Caco-2 (cell line): ENCODE measurements at regions not wholly inside any gene's neighbourhood (a gene's known extent, or its start where the extent isn't known, plus 50 kb on each side); places are given as distances from the start of the nearest gene placed in this dataset.
"Not testable (repeated sequence)": the region's sequence is repeated elsewhere in the genome, so short reads cannot be mapped to it uniquely, and the experiment has no call there.

Source experiments
- BruUV-seq: library from RNA; stranded (reverse); fragments of 400-500 nt; replicated peaks from 2 replicates; lab custom pipeline; 2021; lab: Mats Ljungman, UMichigan
- CTCF ChIA-PET: fragments of 300-600 bp; sonication (Branson Sonifier 250); formaldehyde crosslinking; loops from one replicate; lab custom pipeline; 2022; ENCODE audit warnings: antibody characterized with exemption; lab: Charles Lee
- POLR2A ChIA-PET: fragments of 300-600 bp; sonication (Branson Sonifier 250); formaldehyde crosslinking; loops from one replicate; lab custom pipeline; 2022; ENCODE audit warnings: antibody characterized with exemption; lab: Charles Lee
- DNase-seq, 2 experiments: peaks; one replicate each; pipeline versions ENCODE4 v3.0.0 to v3.0.0-alpha.2; 2020 to 2022
- H3K27me3 ChIP-seq: replicated peaks from 2 replicates; pipeline ENCODE4 v1.6.0; 2011; ENCODE audit warnings: low read length; ENCODE audit not compliant: control insufficient read depth, insufficient read depth
- H3K36me3 ChIP-seq: 2 replicates; pipeline ENCODE4 v1.5.1; 2011; ENCODE audit warnings: low read length; ENCODE audit not compliant: control insufficient read depth, insufficient read depth
- H3K4me1 ChIP-seq: fragments of 250-450 bp; sonication (Bioruptor Pico); 2 replicates; pipeline ENCODE4 v1.5.1; 2020; ENCODE audit warnings: mild to moderate bottlenecking
- H3K4me3 ChIP-seq: 2 replicates; pipeline ENCODE4 v1.5.1; 2011; ENCODE audit warnings: low read depth, mild to moderate bottlenecking, control low read depth, low read length
- H3K9me3 ChIP-seq: fragments of 250-450 bp; sonication (Bioruptor Pico); 2 replicates; pipeline ENCODE4 v1.5.1; 2020; ENCODE audit warnings: mild to moderate bottlenecking, moderate library complexity
- H3K27ac Mint-ChIP-seq: one replicate; pipeline ENCODE4 v1.8.0; 2022; ENCODE audit warnings: mixed read lengths; ENCODE audit not compliant: unreplicated experiment
- H3K27me3 Mint-ChIP-seq: one replicate; pipeline ENCODE4 v1.8.0; 2022; ENCODE audit warnings: mixed read lengths; ENCODE audit not compliant: insufficient read depth, unreplicated experiment
- H3K36me3 Mint-ChIP-seq: one replicate; pipeline ENCODE4 v1.8.0; 2022; ENCODE audit warnings: mild to moderate bottlenecking, mixed read lengths; ENCODE audit not compliant: insufficient read depth, unreplicated experiment
- H3K4me1 Mint-ChIP-seq: one replicate; pipeline ENCODE4 v1.8.0; 2022; ENCODE audit warnings: low read depth, mixed read lengths; ENCODE audit not compliant: unreplicated experiment
- H3K4me3 Mint-ChIP-seq: one replicate; pipeline ENCODE4 v1.8.0; 2022; ENCODE audit warnings: mild to moderate bottlenecking, moderate library complexity, mixed read lengths; ENCODE audit not compliant: unreplicated experiment
- H3K9me3 Mint-ChIP-seq: one replicate; pipeline ENCODE4 v1.8.0; 2022; ENCODE audit warnings: mixed read lengths; ENCODE audit not compliant: unreplicated experiment
- CTCF ChIP-seq, 2 experiments: fragments of 200-600 bp in 1 of 2; IDR thresholded peaks; 1 replicate in 1 of 2; 2 replicates in 1 of 2; pipeline versions ENCODE4 v1.5.1 to v1.8.0; 2011 to 2022; ENCODE audit warnings: antibody characterized with exemption in 1 of 2, control low read depth in 1 of 2, inconsistent platforms in 1 of 2, low read depth in 1 of 2, low read length in 1 of 2, mild to moderate bottlenecking in 1 of 2, moderate library complexity in 1 of 2; ENCODE audit not compliant: insufficient read depth in 1 of 2, severe bottlenecking in 1 of 2, unreplicated experiment in 1 of 2
- intact Hi-C: fragments of 100-400 bp; cut with micrococcal nuclease; formaldehyde crosslinking; loops from one replicate; pipeline ENCODE4 v1.10.0; 2022; ENCODE audit not compliant: unreplicated experiment

GRCh38 chr1:96465441-96465840, 256.1 kb upstream of the PTBP2 start:
- Histone ChIP-seq H3K9me3 (no peaks in the 10 kb centered on the region), H3K36me3 (no peaks in the 10 kb centered on the region), H3K4me1 (no peaks in the 10 kb centered on the region), H3K27me3 (no peaks in the 10 kb centered on the region), H3K4me3 (no peak overlapping the region)
- no peak overlapping the region for H3K27ac Mint-ChIP-seq
- no peaks in the 10 kb centered on the region for H3K36me3 Mint-ChIP-seq
- DNase-seq, result no peak
- CTCF ChIA-PET, result no interaction called here
- no peak overlapping the region for H3K4me3 Mint-ChIP-seq
- intact Hi-C loops, result no loop called here
- H3K4me1 Mint-ChIP-seq, result no peaks in the 10 kb centered on the region
- H3K9me3 Mint-ChIP-seq, result no peaks in the 10 kb centered on the region
- TF ChIP-seq CTCF (IDR thresholded peaks at IDR 0.05; ENCODE audit: insufficient read depth in 1 of 2, low read depth in 1 of 2, low read length in 1 of 2, severe bottlenecking in 1 of 2, unreplicated experiment in 1 of 2), result no peak
- POLR2A ChIA-PET, result no interaction called here
- no peaks in the 10 kb centered on the region for H3K27me3 Mint-ChIP-seq
- BruUV-seq, result no TSS peak

GRCh38 chr1:96466842-96467241, 254.7 kb upstream of the PTBP2 start:
- no peak for DNase-seq
- intact Hi-C loops, result no loop called here
- Histone ChIP-seq H3K9me3 (no peaks in the 10 kb centered on the region), H3K36me3 (no peaks in the 10 kb centered on the region), H3K27me3 (no peaks in the 10 kb centered on the region), H3K4me1 (no peaks in the 10 kb centered on the region), H3K4me3 (no peak overlapping the region)
- Mint-ChIP-seq H3K9me3 (peaks cover 11% of the 10 kb centered on the region), H3K4me3 (no peak overlapping the region), H3K36me3 (no peaks in the 10 kb centered on the region), H3K4me1 (no peaks in the 10 kb centered on the region), H3K27ac (no peak overlapping the region), H3K27me3 (no peaks in the 10 kb centered on the region)
- no peak for TF ChIP-seq CTCF (IDR thresholded peaks at IDR 0.05; ENCODE audit: insufficient read depth in 1 of 2, low read depth in 1 of 2, low read length in 1 of 2, severe bottlenecking in 1 of 2, unreplicated experiment in 1 of 2)
- POLR2A ChIA-PET, result no interaction called here
- CTCF ChIA-PET, result no interaction called here
- no TSS peak for BruUV-seq

GRCh38 chr1:96469726-96470125, 251.9 kb upstream of the PTBP2 start:
- POLR2A ChIA-PET, H3K4me1 Mint-ChIP-seq, H3K27ac Mint-ChIP-seq, H3K27me3 ChIP-seq, H3K4me1 ChIP-seq, BruUV-seq, intact Hi-C loops, H3K4me3 Mint-ChIP-seq, H3K36me3 Mint-ChIP-seq, DNase-seq, H3K4me3 ChIP-seq, H3K9me3 ChIP-seq, H3K36me3 ChIP-seq, H3K27me3 Mint-ChIP-seq, CTCF ChIA-PET: not testable (repeated sequence)
- H3K9me3 Mint-ChIP-seq, result peaks cover 13% of the 10 kb centered on the region

- Histone ChIP-seq H3K36me3 (no peaks in the 10 kb centered on the region), H3K27me3 (no peaks in the 10 kb centered on the region), H3K4me1 (no peaks in the 10 kb centered on the region), H3K9me3 (no peaks in the 10 kb centered on the region), H3K4me3 (no peak overlapping the region)
- DNase-seq, result no peak
- no peak for TF ChIP-seq CTCF (IDR thresholded peaks at IDR 0.05; ENCODE audit: insufficient read depth in 1 of 2, low read depth in 1 of 2, low read length in 1 of 2, severe bottlenecking in 1 of 2, unreplicated experiment in 1 of 2)
- Mint-ChIP-seq H3K27ac (no peak overlapping the region), H3K27me3 (no peaks in the 10 kb centered on the region), H3K36me3 (no peaks in the 10 kb centered on the region), H3K4me1 (no peaks in the 10 kb centered on the region), H3K9me3 (peaks cover 13% of the 10 kb centered on the region), H3K4me3 (no peak overlapping the region)
- intact Hi-C loops, result no loop called here
- ChIA-PET CTCF (no interaction called here), POLR2A (no interaction called here)
- BruUV-seq, result no TSS peak
Measured at GRCh38 chr1:96472471-96472870, 249.1 kb upstream of the PTBP2 start.
